Tibial nerve (tissue), 3 donors: ENCODE measurements at regions not wholly inside any gene's neighbourhood (a gene's known extent, or its start where the extent isn't known, plus 50 kb on each side); places are given as distances from the start of the nearest gene placed in this dataset.

Experiments
- CTCF ChIP-seq, 5 experiments: fragments of 200-600 bp in 3 of 5; fragments of 450-650 bp in 2 of 5; sonication (generic) in 3 of 5; IDR thresholded peaks; one replicate each; pipeline ENCODE4 v1.5.1; 2016 to 2019; ENCODE audit warnings: antibody characterized with exemption in 5 of 5, mild to moderate bottlenecking in 3 of 5, moderate library complexity in 2 of 5
- POLR2A ChIP-seq, 2 donors: fragments of 450-650 bp; IDR thresholded peaks; one replicate each; pipeline ENCODE4 v1.6.1; 2017; ENCODE audit warnings: antibody characterized with exemption in 2 of 2, mild to moderate bottlenecking in 2 of 2, moderate library complexity in 2 of 2

- TF ChIP-seq CTCF (IDR thresholded peaks at IDR 0.05) = no peak
- TF ChIP-seq POLR2A (IDR thresholded peaks at IDR 0.05) = no peak
Measured at GRCh38 chr6:140535511-140535910, 1161.1 kb upstream of the CITED2 start.
